Inflammatory macrophage treated with lipopolysaccharide for 4 hours (primary cell): ENCODE measurements at regions not wholly inside any gene's neighbourhood (a gene's known extent, or its start where the extent isn't known, plus 50 kb on each side); places are given as distances from the start of the nearest gene placed in this dataset.

Experiments
- DNase-seq: peaks from one replicate; pipeline ENCODE4 v3.0.0-alpha.2; 2020

GRCh38 chr1:218686258-218686657 lies 341.1 kb downstream of the TGFB2 start:
- DNase-seq, result no peak

GRCh38 chr1:218686761-218687160 lies 341.6 kb downstream of the TGFB2 start:
- DNase-seq, result no peak

- no peak for DNase-seq
Observed at GRCh38 chr1:218692808-218693207, 347.7 kb downstream of the TGFB2 start.

GRCh38 chr1:218693599-218693998 lies 348.5 kb downstream of the TGFB2 start:
- DNase-seq, result no peak

- no peak for DNase-seq
Observed at GRCh38 chr1:218694085-218694484, 348.9 kb downstream of the TGFB2 start.

GRCh38 chr1:218694636-218695035 lies 349.5 kb downstream of the TGFB2 start:
- DNase-seq, result no peak

- no peak for DNase-seq
Observed at GRCh38 chr1:218695525-218695924, 350.4 kb downstream of the TGFB2 start.

- no peak for DNase-seq
Observed at GRCh38 chr1:218698141-218698540, 353.0 kb downstream of the TGFB2 start.

GRCh38 chr1:218699421-218699820 lies 354.3 kb downstream of the TGFB2 start:
- no peak for DNase-seq

- no peak for DNase-seq
Observed at GRCh38 chr1:218699865-218700264, 354.7 kb downstream of the TGFB2 start.

GRCh38 chr1:218700666-218701065 lies 355.5 kb downstream of the TGFB2 start:
- DNase-seq, result no peak

GRCh38 chr1:218701131-218701530 lies 356.0 kb downstream of the TGFB2 start:
- no peak for DNase-seq

- no peak for DNase-seq
Observed at GRCh38 chr1:218702775-218703174, 357.6 kb downstream of the TGFB2 start.

GRCh38 chr1:218703836-218704235 lies 358.7 kb downstream of the TGFB2 start:
- no peak for DNase-seq

- no peak for DNase-seq
Observed at GRCh38 chr1:218705391-218705790, 360.3 kb downstream of the TGFB2 start.

GRCh38 chr1:218705911-218706893 lies 361.1 kb downstream of the TGFB2 start:
- no peak for DNase-seq

- no peak for DNase-seq
Observed at GRCh38 chr1:218711001-218711400, 365.9 kb downstream of the TGFB2 start.

- no peak for DNase-seq
Observed at GRCh38 chr1:218711884-218712674, 366.9 kb downstream of the TGFB2 start.

- DNase-seq, result no peak
Observed at GRCh38 chr1:218712677-218713076, 367.5 kb downstream of the TGFB2 start.

- DNase-seq, result no peak
Observed at GRCh38 chr1:218715961-218716669, 371.0 kb downstream of the TGFB2 start.

- no peak for DNase-seq
Observed at GRCh38 chr1:218717575-218717974, 372.4 kb downstream of the TGFB2 start.

GRCh38 chr1:218718206-218718605 lies 373.1 kb downstream of the TGFB2 start:
- DNase-seq, result no peak

GRCh38 chr1:218718977-218719376 lies 373.8 kb downstream of the TGFB2 start:
- DNase-seq, result no peak
